ENCODE measurements at regions not wholly inside any gene's neighbourhood (a gene's known extent, or its start where the extent isn't known, plus 50 kb on each side); places are given as distances from the start of the nearest gene placed in this dataset.

GRCh38 chr4:71862315-71862714 lies 78.4 kb upstream of the GC start:
- TF ChIP-seq CTCF (IDR thresholded peaks at IDR 0.05), result no peak
- no peak for TF ChIP-seq POLR2A (IDR thresholded peaks at IDR 0.05)

All from heart left ventricle (tissue), 13 donors.